ENCODE measurements at regions not wholly inside any gene's neighbourhood (a gene's known extent, or its start where the extent isn't known, plus 50 kb on each side); places are given as distances from the start of the nearest gene placed in this dataset.

GRCh38 chr22:48900327-48900597 is 927.4 kb downstream of the BRD1 start:
- in situ Hi-C loops (cut with MboI): no loop called here
- H3F3A ChIP-seq (ENCODE audit: insufficient read depth): no peaks in the 10 kb centered on the region
- DNase-seq: no peak
- TF ChIP-seq EZH2phosphoT487 (IDR thresholded peaks at IDR 0.05; ENCODE audit: insufficient read depth, low read depth) (no peak), EZH2 (IDR thresholded peaks at IDR 0.05; ENCODE audit: insufficient read depth, poor library complexity, severe bottlenecking) (no peak)
- H2AFZ ChIP-seq: no peak overlapping the region
- no peaks in the 10 kb centered on the region for H3K36me3 ChIP-seq (ENCODE audit: low read depth)
- H3K4me3 ChIP-seq: no peak overlapping the region
- no peaks in the 10 kb centered on the region for H3K9me3 ChIP-seq (ENCODE audit: low read depth)
- no peaks in the 10 kb centered on the region for H3K4me1 ChIP-seq (ENCODE audit: insufficient read depth)
- no peaks in the 10 kb centered on the region for H3K79me2 ChIP-seq (ENCODE audit: insufficient read depth)
- H3K4me2 ChIP-seq (ENCODE audit: unreplicated experiment): no peak overlapping the region
- H4K20me1 ChIP-seq (ENCODE audit: insufficient read depth): no peaks in the 10 kb centered on the region
- H3K27ac ChIP-seq: no peak overlapping the region
- WGBS, 2 experiments (ENCODE audit: low coverage in 1 of 2, low lambda C conversion rate in 2 of 2, missing lambda C conversion rate in 2 of 2): 32 to 37% methylated on average over 2 of the region's 2 CpGs
- H3K9ac ChIP-seq: no peak overlapping the region
- H3K27me3 ChIP-seq (replicated peaks; ENCODE audit: insufficient read depth): no peaks in the 10 kb centered on the region
- no peaks in the 10 kb centered on the region for H3K9me2 ChIP-seq (ENCODE audit: insufficient read depth)

GRCh38 chr22:48899523-48900326 is 927.9 kb downstream of the BRD1 start:
- no peaks in the 10 kb centered on the region for H3K79me2 ChIP-seq (ENCODE audit: insufficient read depth)
- no peaks in the 10 kb centered on the region for H3K27me3 ChIP-seq (replicated peaks; ENCODE audit: insufficient read depth)
- no peak for DNase-seq
- no peak overlapping the region for H3K4me2 ChIP-seq (ENCODE audit: unreplicated experiment)
- H2AFZ ChIP-seq: no peak overlapping the region
- H3K9me3 ChIP-seq (ENCODE audit: low read depth): no peaks in the 10 kb centered on the region
- no peaks in the 10 kb centered on the region for H3K9me2 ChIP-seq (ENCODE audit: insufficient read depth)
- in situ Hi-C loops (cut with MboI): no loop called here
- TF ChIP-seq EZH2phosphoT487 (IDR thresholded peaks at IDR 0.05; ENCODE audit: insufficient read depth, low read depth): no peak
- no peak for TF ChIP-seq EZH2 (IDR thresholded peaks at IDR 0.05; ENCODE audit: insufficient read depth, poor library complexity, severe bottlenecking)
- H3K4me3 ChIP-seq: no peak overlapping the region
- no peak overlapping the region for H3K9ac ChIP-seq
- H3K36me3 ChIP-seq (ENCODE audit: low read depth): no peaks in the 10 kb centered on the region
- 65 to 72% methylated on average over 41 to 42 of the region's 42 CpGs for WGBS, 2 experiments (ENCODE audit: low coverage in 1 of 2, low lambda C conversion rate in 2 of 2, missing lambda C conversion rate in 2 of 2)
- H3F3A ChIP-seq (ENCODE audit: insufficient read depth): no peaks in the 10 kb centered on the region
- H4K20me1 ChIP-seq (ENCODE audit: insufficient read depth): no peaks in the 10 kb centered on the region
- H3K4me1 ChIP-seq (ENCODE audit: insufficient read depth): no peaks in the 10 kb centered on the region
- H3K27ac ChIP-seq: no peak overlapping the region

- Histone ChIP-seq H2AFZ (no peak overlapping the region), H3K9me3 (ENCODE audit: low read depth) (no peaks in the 10 kb centered on the region)
- in situ Hi-C loops (cut with MboI): no loop called here
These were observed 929.0 kb downstream of the BRD1 start for GRCh38 chr22:48898524-48899250.

GRCh38 chr22:48897645-48898370 is 929.9 kb downstream of the BRD1 start:
- no peak for DNase-seq
- TF ChIP-seq EZH2 (IDR thresholded peaks at IDR 0.05; ENCODE audit: insufficient read depth, poor library complexity, severe bottlenecking) (no peak), EZH2phosphoT487 (IDR thresholded peaks at IDR 0.05; ENCODE audit: insufficient read depth, low read depth) (no peak)
- in situ Hi-C loops (cut with MboI): no loop called here
- H4K20me1 ChIP-seq (ENCODE audit: insufficient read depth): no peaks in the 10 kb centered on the region
- no peaks in the 10 kb centered on the region for H3K4me1 ChIP-seq (ENCODE audit: insufficient read depth)
- H3K4me3 ChIP-seq: no peak overlapping the region
- no peak overlapping the region for H3K4me2 ChIP-seq (ENCODE audit: unreplicated experiment)
- no peak overlapping the region for H3K9ac ChIP-seq
- no peaks in the 10 kb centered on the region for H3F3A ChIP-seq (ENCODE audit: insufficient read depth)
- no peaks in the 10 kb centered on the region for H3K36me3 ChIP-seq (ENCODE audit: low read depth)
- WGBS, 2 experiments (ENCODE audit: low coverage in 1 of 2, low lambda C conversion rate in 2 of 2, missing lambda C conversion rate in 2 of 2): 46 to 53% methylated on average over 13 to 14 of the region's 14 CpGs
- H3K9me3 ChIP-seq (ENCODE audit: low read depth): no peaks in the 10 kb centered on the region
- H3K27me3 ChIP-seq (replicated peaks; ENCODE audit: insufficient read depth): no peaks in the 10 kb centered on the region
- H3K27ac ChIP-seq: no peak overlapping the region
- H3K79me2 ChIP-seq (ENCODE audit: insufficient read depth): no peaks in the 10 kb centered on the region
- H2AFZ ChIP-seq: no peak overlapping the region
- H3K9me2 ChIP-seq (ENCODE audit: insufficient read depth): no peaks in the 10 kb centered on the region

More at GRCh38 chr22:48898524-48899250, 929.0 kb downstream of the BRD1 start:
- Histone ChIP-seq H3K4me2 (ENCODE audit: unreplicated experiment) (no peak overlapping the region), H4K20me1 (ENCODE audit: insufficient read depth) (no peaks in the 10 kb centered on the region), H3K9ac (no peak overlapping the region), H3K27me3 (replicated peaks; ENCODE audit: insufficient read depth) (no peaks in the 10 kb centered on the region), H3K4me1 (ENCODE audit: insufficient read depth) (no peaks in the 10 kb centered on the region), H3K9me2 (ENCODE audit: insufficient read depth) (no peaks in the 10 kb centered on the region), H3K27ac (no peak overlapping the region), H3F3A (ENCODE audit: insufficient read depth) (no peaks in the 10 kb centered on the region), H3K4me3 (no peak overlapping the region), H3K79me2 (ENCODE audit: insufficient read depth) (no peaks in the 10 kb centered on the region), H3K36me3 (ENCODE audit: low read depth) (no peaks in the 10 kb centered on the region)
- 31 to 37% methylated on average over 18 to 20 of the region's 21 CpGs for WGBS, 2 experiments (ENCODE audit: low coverage in 1 of 2, low lambda C conversion rate in 2 of 2, missing lambda C conversion rate in 2 of 2)
- DNase-seq: no peak
- no peak for TF ChIP-seq EZH2phosphoT487 (IDR thresholded peaks at IDR 0.05; ENCODE audit: insufficient read depth, low read depth)
- TF ChIP-seq EZH2 (IDR thresholded peaks at IDR 0.05; ENCODE audit: insufficient read depth, poor library complexity, severe bottlenecking): no peak
